SK-N-MC (cell line): ENCODE measurements at regions not wholly inside any gene's neighbourhood (a gene's known extent, or its start where the extent isn't known, plus 50 kb on each side); places are given as distances from the start of the nearest gene placed in this dataset.

ENCODE experiments used
- DNase-seq: peaks from one replicate; pipeline ENCODE4 v3.0.0-alpha.2; 2011; ENCODE audit warnings: low read depth, low spot score
- H3K27ac ChIP-seq: fragments of 200-600 bp; sonication (generic); 2 replicates; pipeline ENCODE4 v1.5.1; 2016; ENCODE audit warnings: mixed run types
- H3K36me3 ChIP-seq: fragments of 200-600 bp; sonication (generic); 2 replicates; pipeline ENCODE4 v1.6.1; 2017; ENCODE audit warnings: antibody characterized with exemption, low read length, mixed read lengths; ENCODE audit not compliant: insufficient read depth
- H3K4me3 ChIP-seq: fragments of 200-600 bp; sonication (generic); 2 replicates; pipeline ENCODE4 v1.5.1; 2016
- H3K9ac ChIP-seq: fragments of 200-600 bp; sonication (generic); 2 replicates; pipeline ENCODE4 v1.8.0; 2017; ENCODE audit warnings: mixed run types, mixed read lengths; ENCODE audit not compliant: insufficient read length
- H3K9me3 ChIP-seq: fragments of 200-600 bp; sonication (generic); 2 replicates; pipeline ENCODE4 v1.6.1; 2017; ENCODE audit warnings: low read depth, mild to moderate bottlenecking, antibody characterized with exemption, low read length, moderate library complexity, mixed read lengths
- EZH2 ChIP-seq: fragments of 200-600 bp; sonication (generic); IDR thresholded peaks from one replicate; pipeline ENCODE4 v1.6.1; 2017; ENCODE audit warnings: antibody characterized with exemption
- FOXP2 ChIP-seq: optimal IDR thresholded peaks from 2 replicates; pipeline ENCODE3; 2011; ENCODE audit warnings: mild to moderate bottlenecking, moderate library complexity; ENCODE audit not compliant: insufficient read depth; ENCODE audit errors: extremely low read length, control extremely low read depth
- POLR2AphosphoS5 ChIP-seq: IDR thresholded peaks from 2 replicates; pipeline ENCODE4 v1.6.1; 2012; ENCODE audit warnings: mild to moderate bottlenecking, low read depth, low read length, borderline replicate concordance

- Histone ChIP-seq H3K9me3 (no peaks in the 10 kb centered on the region), H3K9ac (no peak overlapping the region), H3K27ac (no peak overlapping the region), H3K36me3 (no peaks in the 10 kb centered on the region), H3K4me3 (no peak overlapping the region)
- no peak for DNase-seq
- TF ChIP-seq FOXP2 (no peak), POLR2AphosphoS5 (no peak), EZH2 (no peak)
These were observed 118.4 kb upstream of the BTBD3 start for GRCh38 chr20:11799281-11799684.

DNA sequence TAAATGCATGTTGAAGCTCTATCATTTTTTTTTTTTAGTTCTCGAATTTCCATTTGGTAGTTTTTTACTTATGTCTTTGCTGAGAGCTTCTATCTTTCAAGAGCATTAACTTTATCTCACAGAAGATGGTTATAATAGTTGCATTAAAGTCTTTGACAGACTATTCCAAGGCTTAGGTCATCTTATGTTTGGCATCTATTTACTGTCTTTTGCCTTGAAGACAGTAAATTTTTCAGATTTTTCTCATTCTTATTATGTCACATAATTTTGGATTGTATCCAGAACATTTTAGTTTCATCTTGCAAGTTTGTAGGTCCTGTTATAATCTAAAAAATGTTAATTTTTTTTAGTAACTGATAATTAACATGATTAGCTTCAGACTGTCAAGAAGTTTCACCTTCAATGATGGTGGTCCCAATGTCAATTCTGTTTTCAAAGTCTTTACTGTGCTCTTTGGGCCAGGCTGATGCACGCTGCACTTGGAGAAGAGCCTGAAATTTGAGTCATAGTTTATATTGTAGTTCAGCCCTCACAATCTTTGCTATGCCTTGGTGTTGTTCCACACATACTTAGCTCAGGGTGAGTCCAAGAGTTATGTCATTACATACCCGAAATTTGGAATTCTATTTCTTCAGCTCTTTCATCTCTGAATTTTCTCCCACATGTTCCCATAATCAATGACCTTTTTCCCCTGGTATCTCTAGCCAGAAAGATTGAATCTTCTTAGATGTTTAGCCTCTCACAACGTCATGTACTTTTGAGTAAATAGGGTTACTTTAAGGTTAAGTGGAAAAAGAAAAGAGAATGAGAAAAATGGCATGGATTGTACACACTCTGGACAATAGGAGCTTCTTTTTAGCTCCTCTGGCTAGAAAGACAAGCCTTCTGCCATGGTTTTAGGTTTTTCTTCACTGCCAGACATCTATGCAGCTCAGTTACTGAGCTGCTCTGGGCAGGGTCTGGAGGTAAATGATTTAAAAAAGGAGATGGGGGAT, 110.3 kb upstream of the BTBD3 start:
- Histone ChIP-seq H3K4me3 (no peak overlapping the region), H3K36me3 (no peaks in the 10 kb centered on the region), H3K27ac (no peak overlapping the region), H3K9me3 (no peaks in the 10 kb centered on the region), H3K9ac (no peak overlapping the region)
- DNase-seq = no peak
- TF ChIP-seq FOXP2 = no peak

DNA sequence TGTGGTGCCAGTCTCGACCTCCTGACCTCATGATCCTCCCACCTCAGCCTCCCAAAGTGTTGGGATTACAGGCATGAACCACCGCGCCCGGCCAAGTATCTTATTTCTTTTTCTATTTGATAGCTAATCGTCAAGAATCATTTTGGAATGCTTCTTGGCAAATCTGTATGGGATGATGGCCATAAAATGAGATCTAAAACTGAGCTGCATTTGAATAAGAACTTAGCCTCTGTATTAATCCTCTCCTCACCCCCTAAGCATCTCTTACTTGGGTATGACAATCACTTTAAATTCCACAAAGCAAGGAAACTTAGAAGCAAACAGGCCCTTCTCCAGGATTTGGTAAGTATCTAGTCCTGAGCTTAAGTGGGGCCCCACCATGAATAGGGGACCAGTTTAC, 108.9 kb upstream of the BTBD3 start:
- Histone ChIP-seq H3K9me3 (no peaks in the 10 kb centered on the region), H3K9ac (no peak overlapping the region), H3K27ac (no peak overlapping the region), H3K36me3 (no peaks in the 10 kb centered on the region), H3K4me3 (no peak overlapping the region)
- DNase-seq = no peak
- no peak for TF ChIP-seq FOXP2
- TF ChIP-seq POLR2AphosphoS5 = no peak
- no peak for TF ChIP-seq EZH2

- no peak overlapping the region for H3K9ac ChIP-seq
- H3K9me3 ChIP-seq = no peaks in the 10 kb centered on the region
- no peak overlapping the region for H3K27ac ChIP-seq
- H3K4me3 ChIP-seq = no peak overlapping the region
- no peak for DNase-seq
- no peaks in the 10 kb centered on the region for H3K36me3 ChIP-seq
- no peak for TF ChIP-seq EZH2
- no peak for TF ChIP-seq POLR2AphosphoS5
- TF ChIP-seq FOXP2 = no peak
These were observed 107.2 kb upstream of the BTBD3 start for GRCh38 chr20:11810311-11811083.

- H3K9ac ChIP-seq = no peak overlapping the region
- TF ChIP-seq FOXP2 (no peak), EZH2 (no peak), POLR2AphosphoS5 (no peak)
- H3K9me3 ChIP-seq = no peaks in the 10 kb centered on the region
- no peak for DNase-seq
- no peaks in the 10 kb centered on the region for H3K36me3 ChIP-seq
- no peak overlapping the region for H3K4me3 ChIP-seq
- no peak overlapping the region for H3K27ac ChIP-seq
These were observed 104.4 kb upstream of the BTBD3 start for GRCh38 chr20:11813106-11813890.

- Histone ChIP-seq H3K9me3 (no peaks in the 10 kb centered on the region), H3K4me3 (no peak overlapping the region), H3K36me3 (no peaks in the 10 kb centered on the region), H3K27ac (no peak overlapping the region), H3K9ac (no peak overlapping the region)
- no peak for DNase-seq
- TF ChIP-seq EZH2 (no peak), POLR2AphosphoS5 (no peak), FOXP2 (no peak)
These were observed 103.4 kb upstream of the BTBD3 start for GRCh38 chr20:11814267-11814666.

GRCh38 chr20:11820838-11821237, 96.9 kb upstream of the BTBD3 start:
- no peak for DNase-seq
- no peak overlapping the region for H3K4me3 ChIP-seq

DNA sequence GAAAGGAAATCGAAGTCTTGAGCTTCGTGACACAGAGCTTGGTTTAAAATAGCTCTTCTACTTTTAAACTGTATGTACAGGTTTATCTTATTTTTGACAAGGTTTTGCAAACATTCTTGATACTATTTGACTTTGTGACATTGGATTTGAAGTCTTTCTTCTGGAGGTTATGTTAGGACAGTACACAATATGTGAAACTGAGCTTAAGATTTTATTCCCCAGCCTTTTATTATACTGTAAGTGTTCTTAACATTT, 95.2 kb upstream of the BTBD3 start:
- H3K9ac ChIP-seq = no peak overlapping the region
- H3K27ac ChIP-seq = no peak overlapping the region
- no peak for TF ChIP-seq FOXP2
- no peak overlapping the region for H3K4me3 ChIP-seq
- no peaks in the 10 kb centered on the region for H3K9me3 ChIP-seq
- DNase-seq = no peak
- H3K36me3 ChIP-seq = no peaks in the 10 kb centered on the region

More at GRCh38 chr20:11820838-11821237, 96.9 kb upstream of the BTBD3 start:
- no peaks in the 10 kb centered on the region for H3K9me3 ChIP-seq
- TF ChIP-seq EZH2 = no peak
- TF ChIP-seq POLR2AphosphoS5 = no peak
- TF ChIP-seq FOXP2 = no peak
- no peak overlapping the region for H3K27ac ChIP-seq
- H3K9ac ChIP-seq = no peak overlapping the region
- H3K36me3 ChIP-seq = no peaks in the 10 kb centered on the region

DNA sequence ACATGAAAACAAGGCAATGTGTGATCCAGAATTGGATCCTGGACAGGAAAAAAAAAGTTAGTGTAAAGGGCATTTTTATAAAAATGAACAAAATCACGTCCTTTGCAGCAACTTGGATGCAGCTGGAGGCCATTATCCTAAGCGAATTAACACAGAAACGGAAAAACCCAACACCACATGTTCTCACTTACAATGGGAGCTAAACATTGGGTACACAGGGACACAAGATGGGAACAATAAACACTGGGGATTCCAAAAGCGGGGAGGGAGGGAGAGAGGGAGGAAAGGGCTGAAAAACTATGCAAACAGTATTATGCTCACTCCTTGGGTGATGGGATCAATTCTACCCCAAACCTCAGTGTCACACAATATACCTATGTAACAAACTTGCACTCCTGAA, 91.4 kb upstream of the BTBD3 start:
- Histone ChIP-seq H3K36me3 (no peaks in the 10 kb centered on the region), H3K4me3 (no peak overlapping the region), H3K9me3 (no peaks in the 10 kb centered on the region), H3K27ac (no peak overlapping the region), H3K9ac (no peak overlapping the region)
- no peak for DNase-seq
- TF ChIP-seq POLR2AphosphoS5 (no peak), FOXP2 (no peak), EZH2 (no peak)
